COLO668 (cell line): ENCODE measurements at regions not wholly inside any gene's neighbourhood (a gene's known extent, or its start where the extent isn't known, plus 50 kb on each side); places are given as distances from the start of the nearest gene placed in this dataset.

Experiments
- DNase-seq: peaks from one replicate; lab custom pipeline; 2025; ENCODE audit not compliant: unreplicated experiment; lab: John Stamatoyannopoulos, UW

- DNase-seq: peak; percentile 59
These were observed 507.1 kb downstream of the TMEM182 start for GRCh38 chr2:103268841-103269498.

GRCh38 chr2:103276869-103277268 is 515.0 kb downstream of the TMEM182 start:
- no peak for DNase-seq

- DNase-seq: no peak
These were observed 522.9 kb downstream of the TMEM182 start for GRCh38 chr2:103284750-103285149.

- peak; percentile 48 for DNase-seq
These were observed 523.5 kb downstream of the TMEM182 start for GRCh38 chr2:103285354-103285753.

GRCh38 chr2:103287746-103288145 is 525.9 kb downstream of the TMEM182 start:
- DNase-seq: no peak

- DNase-seq: peak; percentile 33
These were observed 526.9 kb downstream of the TMEM182 start for GRCh38 chr2:103288696-103289095.

- no peak for DNase-seq
These were observed 527.4 kb downstream of the TMEM182 start for GRCh38 chr2:103289105-103289725.

GRCh38 chr2:103292573-103292972 is 530.7 kb downstream of the TMEM182 start:
- no peak for DNase-seq

- no peak for DNase-seq
These were observed 531.4 kb downstream of the TMEM182 start for GRCh38 chr2:103293067-103293741.

GRCh38 chr2:103293742-103294077 is 531.9 kb downstream of the TMEM182 start:
- DNase-seq: no peak

- no peak for DNase-seq
These were observed 532.6 kb downstream of the TMEM182 start for GRCh38 chr2:103294420-103294819.

GRCh38 chr2:103295591-103295990 is 533.8 kb downstream of the TMEM182 start:
- no peak for DNase-seq

GRCh38 chr2:103324671-103325070 is 562.8 kb downstream of the TMEM182 start:
- DNase-seq: no peak

GRCh38 chr2:103327386-103327785 is 565.6 kb downstream of the TMEM182 start:
- no peak for DNase-seq

GRCh38 chr2:103327966-103328365 is 566.1 kb downstream of the TMEM182 start:
- DNase-seq: no peak

- DNase-seq: no peak
These were observed 573.6 kb downstream of the TMEM182 start for GRCh38 chr2:103335403-103335802.

- no peak for DNase-seq
These were observed 577.0 kb downstream of the TMEM182 start for GRCh38 chr2:103338819-103339218.

GRCh38 chr2:103346780-103347179 is 584.9 kb downstream of the TMEM182 start:
- DNase-seq: no peak

- DNase-seq: peak; percentile 30
These were observed 591.9 kb downstream of the TMEM182 start for GRCh38 chr2:103353774-103354173.

- DNase-seq: no peak
These were observed 593.5 kb downstream of the TMEM182 start for GRCh38 chr2:103355287-103355686.

- DNase-seq: no peak
These were observed 599.9 kb downstream of the TMEM182 start for GRCh38 chr2:103361712-103362111.

- DNase-seq: no peak
These were observed 601.8 kb downstream of the TMEM182 start for GRCh38 chr2:103363639-103364038.
